ENCODE measurements at regions not wholly inside any gene's neighbourhood (a gene's known extent, or its start where the extent isn't known, plus 50 kb on each side); places are given as distances from the start of the nearest gene placed in this dataset.

- TF ChIP-seq REST (IDR thresholded peaks at IDR 0.05) (no peak), RCOR1 (IDR thresholded peaks at IDR 0.05; ENCODE audit: low read depth, low read length) (no peak), CHD4 (IDR thresholded peaks at IDR 0.05; ENCODE audit: borderline replicate concordance) (no peak), ATOH8 (CRISPR knock-in tag; IDR thresholded peaks at IDR 0.05; ENCODE audit: low read depth) (no peak), EHMT2 (IDR thresholded peaks at IDR 0.05; ENCODE audit: low read depth) (no peak), RARB (CRISPR knock-in tag; IDR thresholded peaks at IDR 0.05) (no peak)
Measured at GRCh38 chr13:67557642-67558241, 327.6 kb upstream of the PCDH9 start (continued).

- no peaks in the 10 kb centered on the region for H3K4me1 ChIP-seq
- 0% methylated on average over 1 of the region's 1 CpG for WGBS (ENCODE audit: missing lambda C conversion rate)
- ATAC-seq (no peak), DNase-seq (ENCODE audit: low read depth in 1 of 2, low spot score in 1 of 2) (no peak), FAIRE-seq (no peak)
- no peak overlapping the region for H3K4me2 ChIP-seq
- no peak for TF ChIP-seq EHMT2 (IDR thresholded peaks at IDR 0.05; ENCODE audit: low read depth)
- TF ChIP-seq POLR2AphosphoS2 (conservative IDR thresholded peaks at IDR 0.05; ENCODE audit: low read length), result no peak
- CTCF ChIA-PET, result no interaction called here
- H3K9me3 ChIP-seq, result no peaks in the 10 kb centered on the region
- H3K27ac ChIP-seq, result no peak overlapping the region
- POLR2A ChIA-PET, result no interaction called here
- H3K4me3 ChIP-seq, result no peak overlapping the region
Measured at GRCh38 chr13:67557118-67557517, 327.0 kb upstream of the PCDH9 start.

- TF ChIP-seq ATOH8 (CRISPR knock-in tag; IDR thresholded peaks at IDR 0.05; ENCODE audit: low read depth) (no peak), SREBF2 (IDR thresholded peaks at IDR 0.05) (no peak), HMGXB4 (CRISPR knock-in tag; IDR thresholded peaks at IDR 0.05; ENCODE audit: borderline replicate concordance) (no peak), ZNF302 (CRISPR knock-in tag; IDR thresholded peaks at IDR 0.05) (no peak), HES2 (IDR thresholded peaks at IDR 0.05) (no peak), NPAS2 (CRISPR knock-in tag; IDR thresholded peaks at IDR 0.05; ENCODE audit: borderline replicate concordance) (no peak), CBX2 (IDR thresholded peaks at IDR 0.05; ENCODE audit: borderline replicate concordance, low read depth) (no peak)
- ATAC-seq (no peak), FAIRE-seq (no peak), DNase-seq (ENCODE audit: low read depth in 1 of 2, low spot score in 1 of 2) (no peak)
- no peaks in the 10 kb centered on the region for H3K4me1 ChIP-seq
- WGBS (ENCODE audit: missing lambda C conversion rate), result 37% methylated on average over 6 of the region's 6 CpGs
- ChIA-PET POLR2A (no interaction called here), CTCF (no interaction called here)
- no peak overlapping the region for H3K27ac ChIP-seq
- no peak overlapping the region for H3K4me3 ChIP-seq
- H3K9me3 ChIP-seq, result no peaks in the 10 kb centered on the region
- no peak overlapping the region for H3K4me2 ChIP-seq
Measured at GRCh38 chr13:67554746-67555452, 324.8 kb upstream of the PCDH9 start.
